CD4-positive, alpha-beta T cell treated with Interleukin-17A for 4 hours (primary cell): ENCODE measurements at regions not wholly inside any gene's neighbourhood (a gene's known extent, or its start where the extent isn't known, plus 50 kb on each side); places are given as distances from the start of the nearest gene placed in this dataset.

Experiments used
- DNase-seq: peaks from one replicate; pipeline ENCODE4 v3.0.0-alpha.2; 2020; ENCODE audit warnings: mixed read lengths

DNA sequence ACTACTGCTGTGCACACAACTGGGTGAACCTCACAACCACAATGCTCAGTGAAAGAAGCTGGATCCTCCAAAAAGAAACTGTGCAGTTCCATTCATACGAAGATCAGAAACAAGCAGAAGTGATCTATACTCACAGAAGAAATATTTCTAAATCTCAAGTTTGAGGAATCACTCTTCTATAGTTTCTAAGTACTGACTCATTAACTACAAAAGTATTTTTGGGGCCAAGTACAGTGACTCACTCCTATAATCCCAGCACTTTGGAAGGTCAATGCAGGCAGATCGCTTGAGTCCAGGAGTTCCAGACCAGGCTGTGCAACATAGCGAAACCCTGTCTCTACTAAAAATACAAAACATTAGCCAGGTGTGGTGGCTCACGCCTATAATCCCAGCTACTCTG lies 51.3 kb upstream of the RELL1 start:
- no peak for DNase-seq
